DOHH2 (cell line): ENCODE measurements at regions not wholly inside any gene's neighbourhood (a gene's known extent, or its start where the extent isn't known, plus 50 kb on each side); places are given as distances from the start of the nearest gene placed in this dataset.

Experiments used
- EZH2phosphoT487 ChIP-seq: fragments of 200-600 bp; sonication (generic); IDR thresholded peaks from 2 replicates; pipeline ENCODE4 v1.6.1; 2017; ENCODE audit warnings: borderline replicate concordance, mild to moderate bottlenecking, antibody characterized with exemption, low read length, moderate library complexity, mixed read lengths
- TF ChIP-seq, protein P1 (sequence below): fragments of 200-600 bp; sonication (generic); IDR thresholded peaks from one replicate; pipeline ENCODE4 v1.5.1; 2014; ENCODE audit warnings: antibody characterized with exemption, mild to moderate bottlenecking, low read depth, low read length; ENCODE audit not compliant: poor library complexity, severe bottlenecking

GRCh38 chr1:95313527-95313926 is 79.5 kb downstream of the RWDD3 start:
- no peak for TF ChIP-seq EZH2phosphoT487
- TF ChIP-seq, protein P1, sequence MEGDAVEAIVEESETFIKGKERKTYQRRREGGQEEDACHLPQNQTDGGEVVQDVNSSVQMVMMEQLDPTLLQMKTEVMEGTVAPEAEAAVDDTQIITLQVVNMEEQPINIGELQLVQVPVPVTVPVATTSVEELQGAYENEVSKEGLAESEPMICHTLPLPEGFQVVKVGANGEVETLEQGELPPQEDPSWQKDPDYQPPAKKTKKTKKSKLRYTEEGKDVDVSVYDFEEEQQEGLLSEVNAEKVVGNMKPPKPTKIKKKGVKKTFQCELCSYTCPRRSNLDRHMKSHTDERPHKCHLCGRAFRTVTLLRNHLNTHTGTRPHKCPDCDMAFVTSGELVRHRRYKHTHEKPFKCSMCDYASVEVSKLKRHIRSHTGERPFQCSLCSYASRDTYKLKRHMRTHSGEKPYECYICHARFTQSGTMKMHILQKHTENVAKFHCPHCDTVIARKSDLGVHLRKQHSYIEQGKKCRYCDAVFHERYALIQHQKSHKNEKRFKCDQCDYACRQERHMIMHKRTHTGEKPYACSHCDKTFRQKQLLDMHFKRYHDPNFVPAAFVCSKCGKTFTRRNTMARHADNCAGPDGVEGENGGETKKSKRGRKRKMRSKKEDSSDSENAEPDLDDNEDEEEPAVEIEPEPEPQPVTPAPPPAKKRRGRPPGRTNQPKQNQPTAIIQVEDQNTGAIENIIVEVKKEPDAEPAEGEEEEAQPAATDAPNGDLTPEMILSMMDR, result no peak
